Fibroblast of skin of left biceps (primary cell): ENCODE measurements at regions not wholly inside any gene's neighbourhood (a gene's known extent, or its start where the extent isn't known, plus 50 kb on each side); places are given as distances from the start of the nearest gene placed in this dataset.
"Not testable (repeated sequence)": the region's sequence is repeated elsewhere in the genome, so short reads cannot be mapped to it uniquely, and the experiment has no call there.

ENCODE experiments used
- DNase-seq, 2 experiments: peaks; one replicate each; pipeline ENCODE4 v3.0.0-alpha.2; 2013; ENCODE audit warnings: low read depth in 2 of 2

DNA sequence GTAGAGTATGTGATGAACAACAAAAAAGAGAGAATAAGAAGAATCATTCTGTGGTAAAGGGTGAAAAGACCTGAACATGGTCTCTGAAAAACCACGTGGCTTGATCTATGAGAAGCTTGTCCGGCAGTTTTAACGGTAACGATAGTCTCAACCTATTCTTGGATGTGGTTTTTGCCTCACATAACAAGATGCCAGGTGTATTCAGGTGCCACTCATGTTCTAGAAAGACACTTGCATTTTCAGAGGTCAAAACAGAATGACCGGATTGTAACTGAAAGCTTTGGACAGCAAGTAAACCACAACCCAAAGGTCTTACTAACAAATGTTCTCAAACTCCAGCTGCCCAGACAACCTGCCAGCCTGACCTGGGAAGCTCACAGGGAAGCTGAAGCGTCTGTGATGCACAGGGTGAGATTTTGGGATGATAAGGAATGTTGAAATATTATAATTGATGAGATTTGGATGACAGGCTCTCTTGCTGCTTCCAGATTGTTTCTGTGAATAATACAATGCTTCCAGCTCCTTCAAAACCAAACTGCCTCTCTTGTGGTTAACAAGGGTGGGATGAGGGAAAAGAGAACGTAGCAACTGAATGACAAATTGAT, 137.4 kb upstream of the GRB10 start:
- no peak for DNase-seq

DNA sequence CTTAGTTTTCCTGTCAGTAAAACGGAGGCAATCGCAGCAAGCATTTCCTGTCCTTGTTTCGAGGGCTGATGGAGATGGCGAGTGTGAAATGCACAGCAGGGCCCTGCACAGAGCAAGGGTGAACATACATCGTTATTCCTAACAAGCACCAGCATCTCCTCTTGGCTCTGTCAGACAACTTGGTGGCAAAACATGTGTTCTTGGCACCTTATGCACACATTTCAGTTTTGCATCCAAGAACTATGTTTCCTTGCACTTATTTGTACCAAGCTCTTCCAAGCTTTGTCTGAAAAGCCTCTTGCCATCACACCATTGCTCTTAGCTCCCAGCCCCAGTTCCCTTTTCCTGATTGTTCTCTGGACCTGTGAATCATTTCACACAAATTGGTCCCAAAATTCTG, 132.9 kb upstream of the GRB10 start:
- no peak for DNase-seq

DNA sequence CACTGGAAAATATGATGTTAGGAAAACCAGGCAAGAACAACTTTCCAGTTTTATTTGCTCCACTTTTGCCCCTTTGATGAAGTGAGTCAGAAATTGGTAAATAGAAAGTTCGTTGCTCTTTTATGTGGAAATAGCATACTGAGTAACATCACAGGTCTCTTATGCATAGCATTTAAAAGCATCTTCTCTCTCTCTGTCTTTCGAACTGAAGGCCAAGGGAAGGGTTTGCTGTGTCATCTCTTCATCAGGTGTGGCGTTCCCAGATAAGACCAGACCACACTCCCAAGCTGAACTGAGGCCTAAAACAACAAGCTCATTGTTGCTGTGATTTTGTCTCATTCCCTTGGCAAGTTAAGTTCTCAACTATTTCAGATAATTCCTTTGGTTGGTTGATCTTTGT, 131.8 kb upstream of the GRB10 start:
- no peak for DNase-seq

DNA sequence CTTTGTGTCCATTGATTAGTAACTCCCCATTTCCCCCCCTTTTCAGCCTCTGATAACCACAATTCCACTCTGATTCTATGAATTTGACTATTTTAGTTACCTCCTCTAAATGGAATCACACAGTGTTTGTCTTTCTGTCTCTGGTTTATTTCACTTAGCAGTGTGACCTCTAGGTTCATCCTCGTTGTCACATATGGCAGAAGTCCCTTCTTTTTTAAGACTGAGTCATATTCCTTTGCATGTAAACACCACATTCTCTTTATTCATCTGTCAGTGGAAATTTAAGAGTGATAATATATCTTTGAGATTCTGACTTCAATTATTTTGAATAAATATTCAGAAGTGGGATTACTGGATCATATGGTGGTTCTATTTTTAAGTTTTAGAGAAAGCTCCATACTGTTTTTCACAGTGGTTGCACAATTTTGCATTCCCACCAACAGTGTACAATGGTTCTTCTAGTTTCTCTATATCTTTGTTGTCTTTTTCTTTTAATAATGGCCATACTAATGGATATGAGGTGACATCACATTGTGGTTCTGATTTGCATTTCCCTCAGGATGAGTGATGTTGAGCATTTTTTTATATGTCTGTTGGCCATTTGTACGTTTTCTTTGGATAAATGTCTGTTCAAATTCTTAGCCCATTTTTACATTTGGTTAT, 126.1 kb upstream of the GRB10 start:
- DNase-seq, result no peak

DNA sequence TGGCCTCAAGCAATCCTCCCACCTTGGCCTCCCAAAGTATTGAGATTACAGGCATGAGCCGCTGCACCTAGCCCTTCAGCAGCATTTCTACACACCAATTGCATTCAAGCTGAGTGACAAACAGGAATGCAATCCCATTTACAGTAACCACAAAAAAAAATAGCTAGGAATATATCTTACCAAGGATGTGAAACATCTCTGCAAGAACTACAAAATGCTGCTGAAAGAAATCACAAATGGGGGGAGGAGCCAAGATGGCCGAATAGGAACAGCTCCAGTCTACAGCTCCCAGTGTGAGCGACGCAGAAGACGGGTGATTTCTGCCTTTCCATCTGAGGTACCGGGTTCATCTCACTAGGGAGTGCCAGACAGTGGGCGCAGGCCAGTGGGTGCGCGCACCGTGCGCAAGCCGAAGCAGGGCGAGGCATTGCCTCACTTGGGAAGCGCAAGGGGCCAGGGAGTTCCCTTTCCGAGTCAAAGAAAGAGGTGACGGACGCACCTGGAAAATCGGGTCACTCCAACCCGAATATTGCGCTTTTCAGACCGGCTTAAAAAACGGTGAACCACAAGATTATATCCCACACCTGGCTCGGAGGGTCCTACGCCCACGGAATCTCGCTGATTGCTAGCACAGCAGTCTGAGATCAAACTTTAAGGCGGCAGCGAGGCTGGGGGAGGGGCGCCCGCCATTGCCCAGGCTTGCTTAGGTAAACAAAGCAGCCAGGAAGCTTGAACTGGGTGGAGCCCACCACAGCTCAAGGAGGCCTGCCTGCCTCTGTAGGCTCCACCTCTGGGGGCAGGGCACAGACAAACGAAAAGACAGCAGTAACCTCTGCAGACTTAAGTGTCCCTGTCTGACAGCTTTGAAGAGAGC, 116.1 kb upstream of the GRB10 start:
- DNase-seq, result not testable (repeated sequence)

DNA sequence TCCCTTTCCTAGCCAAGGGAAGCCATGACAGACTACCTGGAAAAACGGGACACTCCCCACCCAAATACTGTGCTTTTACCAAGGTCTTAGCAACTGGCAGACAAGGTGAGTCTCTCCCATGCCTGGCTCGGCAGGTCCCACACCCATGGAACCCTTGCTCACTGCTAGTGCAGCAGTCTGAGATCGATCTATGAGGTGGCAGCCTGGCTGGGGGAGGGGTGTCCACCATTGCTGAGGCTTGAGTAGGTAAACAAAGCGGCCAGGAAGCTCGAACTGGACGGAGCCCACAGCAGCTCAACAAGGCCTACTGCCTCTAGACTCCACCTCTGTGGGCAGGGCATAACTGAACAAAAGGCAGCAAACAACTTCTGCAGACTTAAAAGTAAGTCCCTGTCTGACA, 104.4 kb upstream of the GRB10 start:
- DNase-seq, result not testable (repeated sequence)

DNA sequence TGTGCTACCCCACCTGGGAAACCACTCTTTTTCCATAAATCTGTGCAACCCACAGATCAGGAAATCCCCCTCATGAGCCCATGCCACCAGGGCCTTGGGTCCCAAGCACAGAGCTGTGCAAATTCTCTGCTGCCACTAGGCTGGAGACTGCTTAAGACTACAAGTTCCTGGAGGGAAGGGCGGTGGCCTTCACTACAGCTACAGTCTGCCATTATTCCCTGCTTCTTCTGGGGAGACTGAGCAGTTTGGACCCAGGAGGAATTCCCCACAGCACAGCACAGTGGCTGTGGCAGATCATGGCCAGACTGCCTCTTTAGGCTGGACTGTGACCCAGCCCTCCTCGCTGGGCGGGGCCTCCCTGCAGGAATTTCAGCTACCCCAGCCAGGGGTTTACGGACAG, 89.7 kb upstream of the GRB10 start:
- no peak for DNase-seq

DNA sequence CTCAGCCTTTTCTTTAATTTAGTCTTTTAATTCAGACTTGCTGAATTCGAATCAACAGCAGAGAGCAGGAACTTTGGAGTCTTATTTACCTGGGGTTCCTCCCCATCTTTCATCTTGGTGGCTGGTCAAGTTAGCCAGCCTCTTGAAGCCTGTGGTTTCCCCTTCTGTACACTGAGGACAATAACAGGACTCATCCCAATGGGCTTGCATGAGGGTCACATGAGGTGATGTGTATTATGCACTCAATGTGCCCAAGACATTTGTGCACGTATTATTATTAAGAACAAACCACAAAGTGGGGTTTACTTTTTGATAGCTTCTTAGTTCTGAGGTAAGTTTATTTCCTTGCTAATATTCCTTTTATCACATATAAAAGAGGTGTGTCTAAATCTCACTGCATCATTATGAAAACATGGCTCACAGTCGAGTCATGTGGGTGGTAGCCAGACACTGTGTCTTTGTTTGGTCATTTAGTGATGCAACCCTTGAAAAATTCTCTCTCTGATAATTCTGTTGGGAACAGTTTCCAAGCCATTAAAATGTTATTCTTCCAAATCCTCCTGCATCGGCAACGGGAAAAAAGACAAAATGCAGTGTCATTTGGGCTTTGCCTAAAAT, 86.5 kb upstream of the GRB10 start:
- peak; percentile 28 to 37 for DNase-seq

DNA sequence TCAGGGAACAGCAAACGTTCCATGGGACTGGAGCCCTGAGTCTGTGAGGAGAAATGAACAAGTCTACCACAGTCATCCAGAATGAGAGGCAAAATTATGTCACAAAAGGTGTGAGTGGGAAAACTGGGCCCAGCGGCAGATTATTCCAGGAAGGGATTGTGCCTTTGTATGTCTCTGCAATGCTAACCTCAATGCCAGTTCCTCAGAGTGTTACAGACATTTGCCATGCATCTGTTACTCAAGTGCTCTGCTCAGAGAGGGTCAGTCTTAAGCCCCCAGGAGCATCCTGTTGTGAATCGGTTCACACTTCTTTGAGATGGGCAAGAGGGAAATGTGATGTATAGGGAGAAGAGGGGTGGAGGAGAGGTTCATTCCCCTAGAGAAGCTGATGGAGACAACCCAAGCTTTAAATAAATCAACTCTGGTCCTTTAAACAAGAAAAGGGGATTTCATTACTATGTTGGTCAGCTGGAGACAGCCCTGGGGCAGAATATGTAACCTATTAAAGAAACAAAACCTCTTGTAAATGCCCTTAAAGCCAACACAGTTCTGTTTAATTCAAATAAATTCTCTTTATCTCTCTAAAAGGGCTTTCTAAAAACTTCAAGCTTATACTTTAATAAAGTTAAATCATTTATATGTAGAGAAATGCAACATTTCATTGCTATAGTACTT, 85.9 kb upstream of the GRB10 start:
- no peak for DNase-seq

DNA sequence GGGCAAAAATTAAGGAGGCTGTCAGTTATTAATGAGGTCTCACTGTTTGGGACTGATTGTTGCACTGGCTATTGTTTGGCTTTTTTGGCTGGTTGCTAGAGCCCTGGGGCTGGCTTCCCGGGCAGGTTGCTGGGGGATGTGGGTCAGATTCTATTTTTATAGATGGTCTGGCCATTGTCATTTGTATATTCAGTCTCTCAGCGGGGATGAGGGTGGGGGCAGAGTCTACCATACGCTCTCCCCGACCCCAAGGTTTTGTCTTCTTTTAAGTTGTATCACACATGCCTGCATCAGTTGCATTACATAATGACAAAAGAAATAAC, 84.3 kb upstream of the GRB10 start:
- no peak for DNase-seq

DNA sequence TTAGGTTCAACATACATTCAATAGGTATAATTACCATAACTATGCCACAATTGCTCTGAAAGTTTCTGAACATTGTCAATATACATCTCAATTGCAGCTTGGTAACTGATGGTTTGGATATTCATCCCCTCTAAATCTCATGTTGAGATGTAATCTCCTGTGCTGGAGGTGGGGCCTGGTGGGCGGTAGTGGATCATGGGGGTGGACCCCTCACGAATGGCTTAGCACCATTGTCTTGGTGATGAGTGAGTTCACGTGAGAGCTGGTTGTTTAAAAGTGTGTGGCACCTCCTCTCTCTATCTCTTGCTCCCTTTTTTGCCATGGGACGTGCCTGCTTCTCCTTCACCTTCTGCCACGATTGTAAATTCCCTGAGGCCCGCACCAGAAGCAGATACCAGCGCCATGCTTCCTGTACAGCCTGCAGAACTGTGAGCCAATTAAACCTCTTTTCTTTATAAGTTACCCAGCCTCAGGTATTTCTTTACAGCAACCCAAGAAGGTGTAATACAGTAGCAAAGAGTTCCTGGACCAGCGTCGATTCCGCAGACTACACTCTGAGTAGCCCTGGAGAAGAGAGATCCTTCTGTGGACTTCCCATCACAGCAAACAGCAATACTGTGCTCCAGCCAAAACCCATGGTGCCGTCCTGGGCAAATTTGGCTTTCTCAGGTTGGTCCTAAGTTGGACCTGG, 83.8 kb upstream of the GRB10 start:
- no peak for DNase-seq

DNA sequence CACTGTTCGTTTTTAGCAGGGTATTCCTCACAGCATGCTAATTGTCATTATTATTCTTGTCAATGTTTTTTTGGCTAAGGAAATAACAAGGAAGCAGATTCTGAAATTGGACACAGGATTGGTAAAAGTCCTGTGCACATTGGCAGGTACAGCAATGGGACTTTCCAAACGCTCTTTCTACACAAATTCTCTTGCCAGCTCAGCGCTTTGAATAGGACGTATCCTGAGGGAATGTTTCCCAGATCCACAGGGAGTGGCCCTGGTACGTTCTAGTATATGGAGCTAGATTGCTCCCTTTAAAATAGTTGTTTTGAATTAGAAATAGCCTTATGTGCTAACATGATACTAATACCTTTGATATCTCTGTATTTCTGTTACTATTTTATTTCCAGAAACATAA, 82.8 kb upstream of the GRB10 start:
- no peak for DNase-seq

DNA sequence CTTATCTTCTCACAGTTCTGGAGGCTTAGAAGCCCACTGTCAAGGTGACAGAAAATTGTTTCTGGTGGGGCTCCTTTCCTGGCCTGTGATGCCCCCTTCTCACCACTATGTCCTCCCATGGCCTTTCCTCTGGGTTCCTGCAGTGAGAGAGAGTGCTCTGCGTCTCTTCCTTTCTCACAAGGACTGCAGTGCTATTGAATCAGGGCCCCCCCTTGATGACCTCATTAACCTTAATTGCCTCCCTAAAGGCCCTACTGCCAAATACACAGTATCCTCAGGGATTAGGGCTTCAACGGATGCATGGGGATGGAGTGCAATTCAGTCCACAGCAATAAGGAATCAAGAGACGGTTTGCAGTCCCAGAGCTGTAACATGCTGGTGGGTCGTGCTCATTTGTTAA, 82.0 kb upstream of the GRB10 start:
- DNase-seq, result no peak

DNA sequence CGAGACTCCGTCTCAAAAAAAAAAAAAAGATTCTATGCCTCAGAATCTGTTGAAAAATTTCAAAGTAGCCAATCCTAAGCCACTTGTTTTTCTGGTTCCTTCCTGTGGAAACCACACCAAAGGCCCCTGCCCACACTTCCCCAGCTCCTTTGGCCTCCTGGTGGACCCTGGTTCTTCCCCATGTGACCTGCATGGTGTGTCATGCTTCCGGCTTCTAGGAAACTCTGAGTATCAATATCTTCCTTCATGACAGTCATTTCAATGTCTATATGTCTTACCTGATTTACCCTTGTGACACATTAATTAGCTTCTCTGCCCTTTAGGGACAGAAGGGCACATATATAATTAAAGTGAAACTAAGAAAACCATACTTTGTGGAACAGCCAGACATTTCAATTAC, 80.4 kb upstream of the GRB10 start:
- no peak for DNase-seq

DNA sequence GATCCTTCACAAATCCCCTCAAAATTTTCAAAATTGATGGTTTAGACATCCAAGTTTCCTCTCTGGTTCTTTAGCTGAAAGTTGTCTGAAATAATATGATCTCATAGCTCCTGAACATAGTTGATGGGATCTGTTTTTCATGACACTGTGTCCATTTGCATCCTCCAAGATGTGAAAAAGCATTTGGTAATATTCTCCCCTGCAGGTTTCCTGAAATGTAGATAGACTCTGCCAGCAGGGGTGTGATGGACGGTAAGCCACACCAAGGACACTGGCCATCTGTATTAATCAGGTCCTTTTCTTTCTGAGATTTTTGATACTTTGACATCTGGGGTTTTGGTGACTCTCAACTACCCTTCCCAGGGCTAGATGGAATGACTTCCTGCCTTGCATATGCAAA, 79.6 kb upstream of the GRB10 start:
- DNase-seq, result no peak

DNA sequence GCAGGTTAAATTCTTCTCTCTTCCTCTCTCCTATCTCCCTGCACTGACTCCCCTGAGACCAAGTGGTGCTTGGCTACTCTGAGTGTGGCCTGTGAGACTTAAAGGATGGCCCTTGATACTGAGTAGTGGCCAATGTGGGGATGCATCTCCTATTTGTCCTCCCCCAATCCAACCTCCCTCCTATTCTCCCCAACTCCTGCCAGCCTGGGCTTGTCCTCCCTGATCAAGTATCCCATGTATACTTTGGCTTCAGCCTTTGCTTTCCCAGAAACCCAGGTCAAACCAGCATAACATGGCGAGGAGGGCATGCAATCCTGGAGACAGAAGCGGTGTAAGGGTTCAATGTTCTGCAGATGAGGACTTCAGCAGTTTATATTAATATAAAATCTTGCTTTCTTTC, 77.9 kb upstream of the GRB10 start:
- no peak for DNase-seq

DNA sequence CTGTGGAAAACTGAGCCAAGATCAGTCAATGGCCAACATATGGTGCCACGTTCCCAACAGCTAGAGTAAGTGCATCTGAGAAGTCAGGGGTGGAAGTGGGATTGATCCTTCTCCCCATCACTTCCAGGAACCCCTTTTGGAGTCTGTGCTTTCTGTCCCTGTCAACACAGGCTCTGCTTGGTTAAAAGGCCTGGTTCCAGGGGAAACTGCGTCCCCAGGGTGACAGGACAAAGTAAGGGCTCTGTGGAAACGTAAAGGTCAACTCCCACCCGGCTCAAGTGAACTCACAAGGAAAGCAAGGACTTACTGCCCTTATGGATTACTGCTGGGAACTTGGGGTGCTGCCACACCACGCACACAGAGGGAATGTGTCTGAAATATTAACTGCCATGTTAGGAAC, 77.5 kb upstream of the GRB10 start:
- no peak for DNase-seq

DNA sequence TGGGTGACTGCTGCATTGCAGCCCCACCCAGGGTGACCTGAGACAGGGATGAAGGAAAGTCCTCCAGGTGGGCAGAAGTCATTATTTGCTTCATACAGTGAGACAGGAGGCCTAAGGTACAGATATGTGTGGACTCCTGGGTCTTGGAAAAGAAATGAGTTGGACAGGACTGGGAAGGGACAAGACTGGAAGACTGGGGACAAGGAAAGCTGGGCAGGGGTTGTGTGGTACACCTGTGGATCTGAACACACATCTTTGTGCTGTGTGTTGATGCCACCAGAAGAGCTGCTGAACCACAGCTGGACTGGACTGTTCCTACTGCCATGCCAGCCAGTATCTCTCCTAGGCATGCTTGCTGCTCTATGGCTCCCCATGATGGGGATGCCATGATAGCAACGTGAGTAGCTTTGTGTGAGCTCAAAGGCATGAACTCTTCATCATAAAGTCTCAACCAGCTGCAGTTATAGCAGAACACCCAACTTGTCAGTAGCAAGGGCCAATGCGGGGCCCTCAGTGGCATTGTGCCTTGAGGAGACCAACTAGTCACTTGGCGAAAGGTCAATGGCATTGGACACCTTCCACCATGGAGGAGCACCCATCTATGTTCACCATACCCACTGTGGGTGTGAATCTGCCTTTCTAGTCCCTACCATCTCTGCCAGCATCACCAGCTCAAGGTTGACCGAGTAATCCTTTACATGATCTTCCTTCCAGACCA, 76.0 kb upstream of the GRB10 start:
- DNase-seq, result no peak

DNA sequence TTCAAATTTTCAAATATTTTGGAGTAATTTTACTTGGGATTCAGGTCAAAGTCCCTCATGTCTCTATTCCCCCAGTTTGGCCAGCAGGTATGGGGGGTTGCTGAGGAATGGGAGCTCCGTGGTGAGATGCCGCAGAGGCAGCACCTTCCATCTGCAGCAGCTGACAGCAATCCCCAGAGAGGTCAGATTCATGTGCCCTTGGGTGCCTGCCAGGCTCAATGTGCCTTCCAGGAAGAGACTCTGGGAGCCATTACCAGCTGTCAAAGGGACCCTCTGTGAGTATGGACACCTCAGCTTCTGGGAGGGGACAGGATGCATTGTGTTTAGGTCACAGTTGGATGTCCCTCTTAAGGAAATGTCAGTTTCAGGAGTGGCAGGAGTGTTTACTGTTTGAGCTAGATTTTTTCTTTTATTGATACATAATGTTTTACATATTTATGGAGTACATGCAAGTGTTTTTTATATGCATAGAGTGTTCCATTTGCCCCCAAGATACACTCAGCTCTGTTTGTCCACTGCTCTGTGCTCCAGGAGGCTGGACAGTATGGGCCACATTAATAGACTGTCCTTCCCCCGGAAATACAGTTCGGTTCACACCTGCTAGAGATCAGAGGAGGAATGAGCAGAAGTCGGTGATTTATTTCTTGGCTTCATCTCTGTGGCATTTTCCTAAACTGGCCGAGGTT, 75.3 kb upstream of the GRB10 start:
- no peak for DNase-seq

DNA sequence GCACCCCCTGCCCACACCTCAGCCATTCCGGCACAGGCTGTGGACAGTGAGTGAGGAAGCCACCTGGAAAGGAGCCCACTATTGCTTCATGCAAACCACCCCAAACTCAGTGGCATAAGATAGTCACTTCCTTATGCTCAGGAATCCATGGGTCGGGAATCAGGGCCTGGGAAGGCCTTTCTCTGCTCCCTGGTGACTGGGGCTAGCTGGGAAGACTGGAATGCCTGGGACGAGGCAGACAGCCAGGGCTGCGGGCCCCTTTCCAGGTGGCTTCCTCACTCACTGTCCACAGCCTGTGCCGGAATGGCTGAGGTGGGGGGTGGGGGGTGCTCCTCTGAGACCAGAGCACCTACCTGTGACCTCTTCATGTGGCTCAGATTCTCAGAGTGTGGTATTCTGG, 74.1 kb upstream of the GRB10 start:
- no peak for DNase-seq
